CMK (cell line): ENCODE measurements at regions not wholly inside any gene's neighbourhood (a gene's known extent, or its start where the extent isn't known, plus 50 kb on each side); places are given as distances from the start of the nearest gene placed in this dataset.
A peak's percentile ranks its signal among the peaks of the same experiment; 100 is the strongest.
"Not testable (repeated sequence)": the region's sequence is repeated elsewhere in the genome, so short reads cannot be mapped to it uniquely, and the experiment has no call there.

Source experiments
- DNase-seq: peaks from one replicate; pipeline ENCODE4 v3.0.0-alpha.2; 2010; ENCODE audit warnings: low read depth

DNA sequence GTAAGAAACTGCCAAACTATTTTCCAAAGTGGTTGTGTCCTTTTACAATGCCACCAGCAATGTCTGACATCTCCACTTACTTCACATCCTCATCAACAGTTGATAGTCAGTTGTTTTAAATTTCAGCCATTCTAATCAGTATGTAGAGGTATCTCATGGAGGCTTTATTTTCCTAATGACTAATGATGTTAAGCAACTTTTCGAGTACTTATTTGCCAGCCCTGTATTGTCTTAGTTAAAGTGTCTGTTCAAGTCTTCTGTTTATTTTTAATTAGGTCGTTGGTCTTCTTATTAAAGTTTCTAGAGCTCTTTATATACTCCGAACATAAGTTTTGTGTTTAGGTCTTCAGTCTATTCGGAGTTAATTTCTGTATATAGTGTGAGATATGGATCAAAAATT, 54.9 kb upstream of the NBPF12 start:
- DNase-seq, result not testable (repeated sequence)

DNA sequence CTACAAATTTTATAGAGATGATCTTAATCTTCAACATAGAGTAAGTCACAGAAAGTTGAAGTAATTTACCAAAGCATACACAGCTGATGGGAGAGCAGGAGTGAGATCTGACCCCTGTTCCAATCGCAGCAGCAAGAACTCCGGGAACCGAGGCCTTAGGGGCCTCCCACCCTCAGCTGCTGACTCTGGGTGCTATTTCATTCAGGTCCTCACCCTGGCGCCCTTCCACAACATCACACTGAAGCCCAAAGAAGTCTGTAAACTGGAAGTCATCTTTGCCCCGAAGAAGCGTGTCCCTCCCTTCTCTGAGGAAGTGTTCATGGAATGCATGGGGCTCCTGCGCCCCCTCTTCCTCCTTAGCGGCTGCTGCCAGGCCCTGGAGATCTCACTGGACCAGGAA, 57.0 kb upstream of the NBPF12 start:
- DNase-seq, result not testable (repeated sequence)

DNA sequence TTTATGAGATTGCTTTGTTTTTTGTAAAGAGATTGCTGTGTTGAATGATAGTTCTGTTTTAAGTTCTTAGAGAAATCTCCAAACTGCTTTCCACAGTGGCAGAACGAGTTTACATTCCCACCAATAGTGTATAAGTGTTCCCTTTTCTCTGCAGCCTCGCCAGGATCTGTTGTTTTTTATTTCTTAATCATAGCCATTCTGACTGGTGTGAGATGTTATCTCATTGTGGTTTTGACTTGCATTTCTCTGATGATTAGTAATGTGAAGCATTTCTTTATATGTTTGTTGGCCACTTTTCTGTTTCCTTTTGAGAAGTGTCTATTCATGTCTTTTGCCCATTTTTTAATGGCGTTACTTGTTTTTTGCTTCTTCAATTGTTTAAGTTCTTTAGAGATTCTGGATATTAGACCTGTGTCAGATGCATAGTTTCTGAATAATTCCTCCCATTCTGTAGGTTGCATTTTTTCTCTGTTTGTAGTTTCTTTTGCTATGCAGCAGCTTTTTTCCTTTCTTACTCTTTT, 74.3 kb upstream of the NBPF12 start:
- not testable (repeated sequence) for DNase-seq

DNA sequence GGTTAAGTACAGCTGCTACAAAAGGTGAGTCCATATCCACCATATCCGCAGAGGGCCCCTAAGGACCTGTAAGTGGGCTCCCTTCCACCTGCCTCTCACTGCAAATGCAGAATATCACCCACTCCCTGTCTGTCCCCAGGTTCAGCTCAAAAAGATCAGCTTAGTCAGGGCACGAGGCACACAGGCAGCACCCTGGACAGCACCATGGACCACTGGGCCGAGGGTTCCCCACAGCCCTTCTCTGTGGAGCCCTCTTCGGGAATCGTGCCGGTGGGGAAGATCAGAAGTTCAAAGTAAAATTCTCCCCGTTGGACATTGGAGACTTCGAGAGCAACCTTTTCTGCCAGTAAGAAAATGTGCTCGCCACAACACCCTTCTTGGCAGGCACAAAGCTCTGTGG, 85.0 kb upstream of the NBPF12 start:
- not testable (repeated sequence) for DNase-seq

DNA sequence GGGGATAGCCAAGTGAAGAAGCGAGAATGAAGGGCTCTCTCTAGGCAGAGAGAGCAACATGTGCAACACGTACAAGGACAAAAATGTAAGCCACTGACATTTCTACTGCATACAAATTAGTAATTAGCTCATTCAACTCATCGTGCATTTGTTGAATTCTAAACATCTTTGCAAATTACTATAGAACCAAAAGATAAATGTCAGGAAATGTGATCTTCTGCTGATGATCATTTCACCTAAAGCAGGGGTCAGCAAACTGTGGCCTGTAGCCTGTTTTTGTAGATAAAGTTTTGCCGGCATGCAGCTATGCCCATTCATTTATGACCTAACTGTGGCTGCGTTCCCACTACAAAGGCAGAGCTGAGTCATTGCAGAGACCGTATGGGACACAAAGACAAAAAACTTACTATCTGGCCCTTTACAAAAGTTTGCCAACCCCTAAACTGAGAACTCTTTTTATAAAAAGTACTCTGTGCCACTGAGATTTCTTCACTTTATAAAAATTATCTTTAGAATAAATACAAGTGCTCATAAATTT, 87.7 kb upstream of the NBPF12 start:
- peak; percentile 1 for DNase-seq

DNA sequence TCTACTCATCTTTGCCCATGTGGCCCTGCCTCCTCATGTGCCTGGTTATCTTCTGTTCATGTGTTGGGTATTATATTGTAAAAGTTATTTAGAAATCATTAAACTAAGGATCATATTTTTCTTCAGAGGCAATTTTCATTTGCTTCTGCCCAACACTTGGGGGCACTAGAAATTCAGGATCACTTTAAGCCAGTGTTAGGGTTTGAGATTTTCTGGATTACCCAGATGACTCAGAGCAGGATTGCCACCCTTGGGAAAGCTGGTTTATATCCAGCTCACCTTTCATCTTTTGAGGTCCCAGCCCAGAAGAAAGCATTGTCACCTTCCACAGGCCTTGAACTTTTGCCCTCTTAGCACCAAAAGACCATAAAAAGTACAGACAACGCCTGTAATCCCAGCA, 99.4 kb upstream of the NBPF12 start:
- not testable (repeated sequence) for DNase-seq

DNA sequence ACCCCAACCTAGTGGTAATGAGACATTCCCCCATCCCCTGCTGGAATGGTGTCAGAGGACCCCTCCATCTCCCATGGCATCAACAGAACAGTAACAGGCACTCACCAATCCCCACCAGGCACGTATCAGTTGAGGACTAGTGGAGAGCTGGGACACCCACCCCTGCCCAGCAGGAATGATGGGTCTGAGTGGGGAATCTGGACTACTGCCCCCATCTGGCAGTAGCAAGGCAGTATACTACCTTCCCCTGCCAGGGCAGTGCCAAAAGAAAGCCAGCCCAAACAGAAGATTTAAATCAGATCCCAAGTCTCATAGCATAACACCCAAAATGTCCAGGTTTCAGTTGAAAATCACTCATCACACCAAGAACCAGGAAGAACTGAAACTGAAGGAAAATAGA, 111.2 kb upstream of the NBPF12 start:
- not testable (repeated sequence) for DNase-seq

DNA sequence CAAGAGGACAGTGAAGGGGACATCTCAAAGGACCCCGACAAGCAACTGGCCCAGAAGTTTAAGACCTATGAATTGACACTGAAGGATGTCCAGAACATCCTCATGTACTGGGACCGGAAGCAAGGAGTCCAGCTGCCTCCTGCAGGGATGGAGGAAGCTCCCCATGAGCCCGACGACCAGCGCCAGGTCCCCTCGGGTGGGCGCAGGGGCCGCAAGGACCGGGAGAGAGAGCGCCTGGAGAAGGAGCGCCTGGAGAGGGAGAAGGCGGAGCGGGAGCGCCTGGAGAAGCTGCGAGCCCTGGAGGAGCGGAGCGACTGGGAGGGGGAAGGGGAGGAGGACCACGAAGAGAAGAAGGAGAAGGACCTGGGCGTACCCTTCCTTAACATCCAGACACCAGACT, 143.9 kb upstream of the NBPF12 start:
- not testable (repeated sequence) for DNase-seq

DNA sequence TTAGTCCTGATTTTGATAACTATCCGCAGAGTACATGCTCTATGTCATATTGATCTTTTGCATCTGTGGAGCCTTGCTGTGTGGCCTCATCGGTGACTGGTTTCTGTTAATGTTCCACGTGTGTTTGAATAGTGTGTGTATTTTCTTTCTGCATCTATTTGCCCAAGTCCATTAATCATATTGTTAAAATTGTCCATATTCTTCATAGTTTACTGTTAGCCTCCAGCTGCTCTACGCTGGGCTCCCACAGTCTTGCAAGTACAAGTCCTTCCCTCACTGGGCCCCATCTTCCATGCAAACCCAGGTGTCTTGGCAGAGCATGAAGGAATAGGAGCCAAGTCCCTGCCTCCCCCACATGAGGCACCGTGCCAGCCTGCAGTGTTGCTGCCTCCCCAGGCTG, 145.4 kb upstream of the NBPF12 start:
- DNase-seq, result not testable (repeated sequence)

DNA sequence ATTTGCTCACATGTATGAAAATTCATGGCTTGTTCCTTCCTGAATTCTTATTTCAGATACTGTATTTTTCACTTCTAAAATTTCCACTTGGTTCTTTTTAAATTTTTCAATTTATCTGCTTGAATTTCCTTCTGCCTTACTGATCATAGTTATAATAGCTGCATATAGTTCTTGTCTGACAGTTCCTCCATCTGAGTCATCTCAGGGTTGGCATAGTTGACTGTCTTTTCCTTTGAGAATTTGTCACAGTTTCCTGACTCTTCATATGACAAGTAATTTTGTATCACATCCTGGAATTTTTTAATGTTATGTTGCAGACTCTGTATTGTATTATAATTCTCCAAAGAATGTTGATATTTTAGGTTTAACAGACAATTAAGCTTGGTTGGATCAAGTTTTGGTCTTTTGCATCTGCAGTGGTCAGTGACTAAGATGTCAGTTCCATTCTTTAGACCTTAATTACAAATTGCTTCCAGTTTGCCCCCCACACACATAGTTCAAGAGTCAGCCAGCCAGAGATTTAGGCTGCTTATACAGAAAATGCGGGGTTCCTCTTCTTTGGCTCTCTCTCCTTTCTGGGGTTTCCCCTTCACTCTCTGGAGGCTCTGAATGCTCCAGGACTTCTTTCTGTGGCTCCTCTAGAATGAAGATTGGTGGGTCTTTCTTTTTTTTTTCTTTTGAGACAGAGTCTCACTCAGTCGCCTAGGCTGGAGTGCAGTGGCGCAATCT, 153.7 kb upstream of the NBPF12 start:
- DNase-seq, result not testable (repeated sequence)

DNA sequence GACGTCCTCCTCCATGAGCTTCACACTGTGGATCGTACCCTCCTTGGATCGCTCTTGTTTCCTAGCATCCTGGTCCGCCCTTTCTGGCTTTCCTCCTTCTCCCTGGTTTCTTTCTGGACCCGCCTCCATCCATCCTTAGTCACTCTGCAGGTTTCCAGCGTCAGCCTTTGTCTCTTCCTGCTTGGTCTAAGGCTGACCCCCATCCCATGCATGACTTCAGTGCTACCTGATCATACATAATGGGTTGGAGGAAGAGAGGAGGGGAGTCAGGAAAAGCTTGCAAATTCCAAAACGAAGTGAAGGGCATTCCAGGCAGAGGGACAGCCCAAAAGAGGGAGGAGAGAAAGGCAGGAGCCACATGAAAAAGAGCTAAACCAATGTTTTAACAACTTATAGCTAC, 156.9 kb upstream of the NBPF12 start:
- not testable (repeated sequence) for DNase-seq

DNA sequence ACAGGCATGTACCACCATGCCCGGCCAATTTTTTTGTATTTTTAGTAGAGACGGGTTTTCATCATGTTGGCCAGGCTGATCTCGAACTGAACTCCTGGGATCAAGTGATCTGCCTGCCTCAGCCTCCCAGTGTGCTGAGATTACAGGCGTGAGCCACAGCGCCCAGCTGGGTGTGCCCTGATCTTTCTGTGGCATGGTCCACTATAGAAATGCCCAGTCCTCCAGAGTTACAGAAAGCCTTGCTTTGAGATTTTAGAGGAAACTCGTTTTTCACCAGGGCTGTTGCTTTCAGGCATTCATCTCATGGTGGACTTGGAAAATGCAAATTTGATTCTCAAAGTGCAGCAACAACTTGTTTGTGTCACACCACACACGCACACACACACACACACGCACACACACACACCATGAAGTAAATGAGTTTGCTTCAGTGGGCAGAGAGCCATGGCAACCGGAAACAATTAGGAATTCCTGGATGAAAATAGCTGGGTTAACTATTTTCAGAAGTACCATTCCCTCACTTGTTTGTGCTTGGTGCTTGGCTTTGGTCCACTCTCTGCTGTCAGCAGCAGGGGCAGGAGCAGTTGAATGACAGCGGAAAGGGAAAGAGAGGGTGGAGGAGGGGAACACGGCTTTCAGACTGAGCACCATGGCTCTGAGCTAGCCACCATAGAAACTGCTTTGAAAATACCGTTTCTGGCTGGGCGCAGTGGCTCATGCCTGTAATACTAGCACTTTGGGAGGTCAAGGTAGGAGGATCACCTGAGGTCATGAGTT, 160.1 kb upstream of the NBPF12 start:
- not testable (repeated sequence) for DNase-seq

DNA sequence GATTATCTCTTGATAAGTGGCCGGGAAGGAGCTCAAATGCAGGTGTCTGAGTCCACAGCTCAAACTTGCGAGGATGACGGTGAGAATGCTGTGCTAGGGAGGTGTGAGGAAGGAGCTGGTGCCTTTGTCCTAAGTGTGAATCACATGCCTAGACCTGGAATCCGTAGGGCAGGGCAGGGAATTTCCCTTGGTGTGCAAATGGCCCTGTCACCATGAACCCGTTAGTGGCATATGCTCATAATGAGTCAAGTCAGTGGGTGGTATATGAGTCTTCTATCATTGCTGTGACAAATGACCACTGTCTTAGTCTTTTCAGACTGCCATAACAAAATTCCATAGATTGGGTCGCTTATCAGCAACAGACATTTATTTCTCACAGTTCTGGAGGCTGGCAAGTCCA, 163.1 kb upstream of the NBPF12 start:
- not testable (repeated sequence) for DNase-seq

DNA sequence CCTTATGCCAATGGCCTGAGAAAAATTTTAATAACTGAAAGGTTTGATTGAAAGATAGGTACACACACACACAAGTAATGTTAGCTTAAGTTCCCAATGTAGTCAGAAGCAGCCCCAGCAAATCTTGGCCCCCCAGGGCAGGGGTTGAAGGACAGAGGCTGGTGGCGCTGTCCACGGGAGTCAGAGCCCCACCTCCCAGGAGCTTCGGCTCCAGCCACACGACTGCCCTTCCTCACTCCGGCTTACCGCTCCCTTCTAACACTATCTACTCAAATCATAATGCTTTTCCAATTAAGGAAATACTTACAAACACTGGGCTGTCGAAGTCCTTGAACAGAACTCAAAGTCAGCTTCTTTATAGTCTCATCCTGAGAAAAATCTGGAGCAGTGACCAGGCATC, 163.9 kb upstream of the NBPF12 start:
- not testable (repeated sequence) for DNase-seq

DNA sequence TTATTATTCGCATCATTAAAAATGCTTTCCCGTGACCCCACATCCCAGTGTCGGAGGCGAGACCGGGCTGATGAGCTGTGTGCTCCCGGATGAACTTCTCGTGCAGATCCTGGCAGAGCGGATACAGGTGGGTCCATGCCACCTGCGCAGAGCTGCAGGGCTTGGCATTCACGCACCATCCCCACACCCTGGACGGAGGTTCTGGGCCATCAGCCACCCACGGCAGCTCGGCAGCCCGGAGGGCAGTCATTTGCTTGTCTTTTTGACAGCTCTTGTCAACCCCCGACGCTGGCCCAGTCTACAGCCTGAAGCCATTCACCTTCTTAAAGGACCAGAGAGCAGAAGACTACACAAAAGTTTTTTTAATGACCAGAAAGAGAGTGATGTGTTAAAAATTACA, 166.7 kb upstream of the NBPF12 start:
- DNase-seq, result not testable (repeated sequence)

DNA sequence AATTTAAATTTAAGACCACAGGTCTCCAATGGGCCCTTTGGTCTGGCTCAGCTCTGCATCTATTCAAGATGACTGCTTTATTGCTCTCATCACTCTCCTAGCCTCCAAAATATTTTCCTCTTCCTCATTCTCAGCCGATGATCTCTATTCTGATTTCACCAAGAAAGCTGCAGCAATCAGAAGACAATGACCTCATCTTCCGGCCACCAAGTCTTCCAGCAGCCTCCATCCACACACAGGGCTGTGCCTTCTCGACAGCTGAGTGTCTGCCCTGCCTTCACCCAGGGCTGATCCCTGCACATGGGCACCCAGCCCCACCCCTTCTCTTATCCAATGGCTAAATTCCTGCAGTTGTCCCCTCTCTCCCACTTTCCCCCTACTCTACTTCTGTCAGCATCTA, 167.1 kb upstream of the NBPF12 start:
- not testable (repeated sequence) for DNase-seq

DNA sequence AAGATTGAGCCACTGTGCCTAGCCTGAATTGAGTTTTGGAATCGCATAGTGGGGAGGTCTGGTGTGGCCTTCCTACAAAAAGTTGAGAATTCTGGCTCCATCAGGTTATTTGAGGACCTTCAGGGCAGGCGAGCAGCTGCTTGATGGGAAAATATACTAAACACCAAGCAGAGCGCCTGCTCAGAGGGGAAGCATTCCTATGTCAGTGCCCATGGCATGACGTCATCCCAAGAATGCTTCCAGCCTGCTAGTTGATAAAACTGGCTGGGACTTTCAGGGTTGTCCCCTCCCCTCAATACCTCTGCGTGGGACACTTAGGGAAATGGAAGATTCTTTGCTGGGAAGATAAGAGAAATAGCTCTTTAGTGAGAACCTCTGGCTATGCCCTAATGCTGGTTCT, 174.9 kb upstream of the NBPF12 start:
- not testable (repeated sequence) for DNase-seq

DNA sequence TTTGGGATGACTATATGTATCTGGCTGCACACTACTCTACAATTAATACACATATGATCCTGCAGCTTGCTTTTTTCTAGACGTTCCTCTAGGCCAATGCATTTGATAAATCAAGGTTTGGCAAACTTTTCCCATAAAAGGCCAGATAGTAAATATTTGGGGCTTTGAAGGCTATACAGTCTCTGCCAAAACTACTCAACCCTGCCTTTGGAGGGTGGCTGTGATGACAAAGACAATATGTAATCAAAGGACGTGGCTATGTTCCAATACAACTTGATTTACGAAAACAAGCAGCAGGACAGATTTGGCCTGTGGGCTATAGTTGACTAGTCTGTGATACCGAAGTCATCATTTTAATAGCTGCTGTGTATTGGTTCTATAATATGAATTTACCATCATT, 181.3 kb upstream of the NBPF12 start:
- DNase-seq, result not testable (repeated sequence)

DNA sequence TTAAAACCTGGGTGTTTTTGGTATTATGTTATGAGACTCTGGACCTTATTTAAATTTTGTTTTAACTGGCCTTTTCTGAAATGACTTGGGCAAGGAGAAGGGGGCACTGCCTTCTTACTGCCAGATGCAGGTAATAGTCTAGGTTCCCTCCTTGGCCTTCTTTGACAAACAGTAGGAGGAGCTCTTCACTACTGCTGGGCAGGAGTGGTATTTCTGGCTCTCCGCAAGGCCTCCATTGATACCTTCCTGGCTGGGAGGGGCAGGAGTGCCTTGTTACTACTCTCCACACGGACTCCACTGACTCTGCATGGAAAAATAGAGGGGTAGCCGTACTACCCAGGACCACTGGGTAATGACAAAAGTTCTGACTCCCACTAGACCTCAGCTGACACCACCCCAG, 189.4 kb upstream of the NBPF12 start:
- DNase-seq, result not testable (repeated sequence)

DNA sequence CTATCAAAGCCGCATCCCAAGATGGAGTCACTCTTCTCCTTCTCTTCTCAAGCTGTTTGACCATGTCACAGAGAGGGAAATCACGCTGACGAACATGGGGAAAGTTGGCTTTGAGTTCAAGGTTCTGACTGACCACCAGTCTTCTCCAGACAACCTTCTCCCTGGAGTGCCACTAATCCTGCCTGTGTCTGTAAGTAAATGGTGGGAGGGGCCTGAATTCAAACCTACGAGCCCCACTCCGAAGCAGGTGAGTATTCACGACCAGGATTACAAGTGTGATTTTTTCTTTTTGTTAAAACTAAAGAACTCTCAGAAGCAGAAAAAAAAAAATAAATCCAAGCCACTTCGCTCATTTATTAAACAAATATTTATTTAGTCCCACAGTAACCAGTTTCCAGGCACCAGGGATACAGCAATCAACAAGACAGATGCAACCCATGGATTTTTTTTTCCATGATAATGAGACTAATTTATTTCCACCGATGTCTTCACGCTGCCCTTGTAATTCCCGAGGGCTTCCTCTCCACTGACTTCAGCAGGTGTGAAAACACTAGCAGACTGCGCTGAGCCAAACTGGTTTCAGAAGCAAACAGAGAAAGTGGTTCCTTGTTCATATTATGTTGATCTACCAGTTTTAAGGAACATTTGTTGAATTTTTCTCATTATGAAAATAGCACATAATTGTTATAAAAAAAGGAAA, 206.0 kb upstream of the NBPF12 start:
- not testable (repeated sequence) for DNase-seq

DNA sequence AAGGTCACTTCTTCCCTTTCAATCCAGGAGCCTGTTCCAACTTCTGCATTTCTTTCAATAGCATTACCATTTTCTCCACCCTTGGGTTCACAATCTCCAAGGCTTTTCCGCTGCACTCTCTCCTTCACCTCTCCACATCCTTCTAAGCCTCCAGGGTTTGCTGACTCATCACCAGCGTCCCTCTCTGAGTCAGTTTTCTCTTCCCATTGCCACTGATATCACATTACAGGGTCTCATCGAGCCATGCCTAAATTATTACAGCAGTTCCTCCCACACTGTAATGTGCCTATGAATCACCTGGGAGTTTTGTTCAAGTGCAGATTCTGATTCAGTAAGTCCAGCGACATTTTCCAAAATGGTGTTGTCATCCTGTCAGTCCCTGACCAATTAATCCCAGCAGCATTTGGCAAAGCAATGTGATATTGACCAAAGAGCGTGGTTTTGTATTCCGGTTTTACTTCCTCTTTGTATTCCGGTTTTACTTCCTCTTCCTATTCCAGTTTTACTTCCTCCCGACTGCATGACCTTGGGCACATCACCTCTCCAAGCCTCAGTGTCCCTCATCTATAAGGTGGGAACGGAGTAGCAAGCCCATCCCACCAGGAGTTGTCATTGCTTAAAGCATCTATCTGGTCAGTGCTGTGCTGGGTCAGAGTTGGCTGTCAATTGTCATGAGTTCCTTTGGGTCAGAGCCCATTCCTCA, 208.3 kb upstream of the NBPF12 start:
- DNase-seq, result not testable (repeated sequence)

DNA sequence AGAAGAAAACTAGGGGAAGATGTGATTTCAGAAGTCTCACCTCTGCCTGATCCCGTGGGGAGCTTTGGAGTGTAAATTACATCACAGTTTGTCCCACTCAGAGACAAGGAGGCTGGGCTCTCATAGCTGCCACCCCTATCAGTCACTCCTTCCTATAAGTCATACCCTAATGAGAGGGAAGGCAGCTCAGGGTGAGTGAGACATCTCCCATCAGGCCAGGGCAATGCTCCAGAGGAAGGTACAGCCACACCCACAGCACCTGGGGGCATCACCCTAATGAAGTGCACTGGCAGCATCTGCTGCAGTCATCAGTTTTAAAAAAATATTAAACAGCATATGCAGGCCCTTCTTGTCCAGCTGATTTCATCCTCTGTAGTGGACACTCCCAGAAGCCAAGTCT, 223.1 kb upstream of the NBPF12 start:
- DNase-seq, result not testable (repeated sequence)
